Naive B cell (primary cell): ENCODE measurements at regions not wholly inside any gene's neighbourhood (a gene's known extent, or its start where the extent isn't known, plus 50 kb on each side); places are given as distances from the start of the nearest gene placed in this dataset.

Experiments
- ATAC-seq, 2 donors: fragments of 150-1000 bp; cut with Tn5 transposase; 2 replicates each; pipeline ENCODE4 v1.10.0; 2021; ENCODE audit warnings: low read depth in 2 of 2, mild to moderate bottlenecking in 2 of 2, moderate library complexity in 2 of 2
- DNase-seq: peaks from one replicate; pipeline ENCODE4 v3.0.0; 2022
- H3K27ac Mint-ChIP-seq, 6 donors: one replicate each; pipeline ENCODE4 v1.8.0; 2020 to 2022; ENCODE audit warnings: mild to moderate bottlenecking in 6 of 6, mixed read lengths in 6 of 6, moderate library complexity in 5 of 6, inconsistent platforms in 2 of 6
- H3K27me3 Mint-ChIP-seq, 3 donors: one replicate each; pipeline ENCODE4 v1.8.0; 2021 to 2022; ENCODE audit warnings: mixed read lengths in 3 of 3, mild to moderate bottlenecking in 1 of 3
- H3K36me3 Mint-ChIP-seq, 2 donors: one replicate each; pipeline ENCODE4 v1.8.0; 2020 to 2022; ENCODE audit warnings: mixed read lengths in 2 of 2, inconsistent platforms in 1 of 2, mild to moderate bottlenecking in 1 of 2
- H3K4me1 Mint-ChIP-seq, 3 donors: one replicate each; pipeline ENCODE4 v1.8.0; 2020 to 2022; ENCODE audit warnings: mixed read lengths in 3 of 3, inconsistent platforms in 1 of 3, mild to moderate bottlenecking in 1 of 3, moderate library complexity in 1 of 3
- H3K4me3 Mint-ChIP-seq, 8 donors: one replicate each; pipeline ENCODE4 v1.8.0; 2020 to 2022; ENCODE audit warnings: mild to moderate bottlenecking in 8 of 8, mixed read lengths in 8 of 8, moderate library complexity in 8 of 8, inconsistent platforms in 2 of 8
- H3K9me3 Mint-ChIP-seq, 7 donors: one replicate each; pipeline ENCODE4 v1.8.0; 2020 to 2022; ENCODE audit warnings: mixed read lengths in 7 of 7, mild to moderate bottlenecking in 5 of 7, inconsistent platforms in 2 of 7, moderate library complexity in 1 of 7

- H3K4me1 Mint-ChIP-seq, result no peaks in the 10 kb centered on the region
- H3K4me3 Mint-ChIP-seq, result no peak overlapping the region
- DNase-seq (no peak), ATAC-seq (no peak)
- H3K9me3 Mint-ChIP-seq, result peaks cover 0 to 5% (median 0%) of the 10 kb centered on the region in 7 donors
- H3K27me3 Mint-ChIP-seq, result no peaks in the 10 kb centered on the region
- no peaks in the 10 kb centered on the region for H3K36me3 Mint-ChIP-seq
- no peak overlapping the region for H3K27ac Mint-ChIP-seq
These were observed 488.0 kb upstream of the CTNND2 start for GRCh38 chr5:12392246-12392645.

- Mint-ChIP-seq H3K27ac (no peak overlapping the region), H3K27me3 (no peaks in the 10 kb centered on the region), H3K4me1 (no peaks in the 10 kb centered on the region), H3K4me3 (no peak overlapping the region), H3K9me3 (peaks cover 2 to 31% (median 10%) of the 10 kb centered on the region in 7 donors), H3K36me3 (no peaks in the 10 kb centered on the region)
- ATAC-seq (no peak), DNase-seq (no peak)
These were observed 480.8 kb upstream of the CTNND2 start for GRCh38 chr5:12385095-12385494.

- ATAC-seq (no peak), DNase-seq (no peak)
- H3K27me3 Mint-ChIP-seq, result no peaks in the 10 kb centered on the region
- no peak overlapping the region for H3K4me3 Mint-ChIP-seq
- no peaks in the 10 kb centered on the region for H3K36me3 Mint-ChIP-seq
- no peak overlapping the region for H3K27ac Mint-ChIP-seq
- no peaks in the 10 kb centered on the region for H3K4me1 Mint-ChIP-seq
- H3K9me3 Mint-ChIP-seq, result peaks cover 3 to 34% (median 11%) of the 10 kb centered on the region in 7 donors
These were observed 479.8 kb upstream of the CTNND2 start for GRCh38 chr5:12384005-12384404.

- Mint-ChIP-seq H3K36me3 (no peaks in the 10 kb centered on the region), H3K9me3 (peaks cover 0 to 4% (median 0%) of the 10 kb centered on the region in 7 donors), H3K4me1 (no peaks in the 10 kb centered on the region), H3K27me3 (no peaks in the 10 kb centered on the region), H3K27ac (no peak overlapping the region), H3K4me3 (no peak overlapping the region)
- DNase-seq (no peak), ATAC-seq (no peak)
These were observed 463.7 kb upstream of the CTNND2 start for GRCh38 chr5:12367973-12368372.

- no peaks in the 10 kb centered on the region for H3K36me3 Mint-ChIP-seq
- DNase-seq, result no peak
- peaks cover 0 to 26% (median 7%) of the 10 kb centered on the region in 7 donors for H3K9me3 Mint-ChIP-seq
- H3K27ac Mint-ChIP-seq, result no peak overlapping the region
- no peak overlapping the region for H3K4me3 Mint-ChIP-seq
- no peaks in the 10 kb centered on the region for H3K4me1 Mint-ChIP-seq
- ATAC-seq, result no peak
- no peaks in the 10 kb centered on the region for H3K27me3 Mint-ChIP-seq
These were observed 456.0 kb upstream of the CTNND2 start for GRCh38 chr5:12360218-12360617.

GRCh38 chr5:12358371-12359090 lies 454.3 kb upstream of the CTNND2 start:
- peaks cover 0 to 26% (median 9%) of the 10 kb centered on the region in 7 donors for H3K9me3 Mint-ChIP-seq
- H3K4me3 Mint-ChIP-seq, result no peak overlapping the region
- no peak for ATAC-seq
- no peak overlapping the region for H3K27ac Mint-ChIP-seq
- no peaks in the 10 kb centered on the region for H3K4me1 Mint-ChIP-seq
- no peaks in the 10 kb centered on the region for H3K27me3 Mint-ChIP-seq
- no peak for DNase-seq
- no peaks in the 10 kb centered on the region for H3K36me3 Mint-ChIP-seq

- H3K36me3 Mint-ChIP-seq, result no peaks in the 10 kb centered on the region
These were observed 453.4 kb upstream of the CTNND2 start for GRCh38 chr5:12357626-12358025.

GRCh38 chr5:12354686-12355085 lies 450.4 kb upstream of the CTNND2 start:
- DNase-seq (no peak), ATAC-seq (no peak)
- Mint-ChIP-seq H3K4me3 (no peak overlapping the region), H3K9me3 (peaks cover 2 to 22% (median 4%) of the 10 kb centered on the region in 7 donors), H3K27me3 (no peaks in the 10 kb centered on the region), H3K36me3 (no peaks in the 10 kb centered on the region), H3K27ac (no peak overlapping the region), H3K4me1 (no peaks in the 10 kb centered on the region)

More at GRCh38 chr5:12357626-12358025, 453.4 kb upstream of the CTNND2 start:
- no peak overlapping the region for H3K4me3 Mint-ChIP-seq
- DNase-seq (no peak), ATAC-seq (no peak)
- H3K9me3 Mint-ChIP-seq, result peaks cover 0 to 26% (median 7%) of the 10 kb centered on the region in 7 donors
- H3K27me3 Mint-ChIP-seq, result no peaks in the 10 kb centered on the region
- no peak overlapping the region for H3K27ac Mint-ChIP-seq
- H3K4me1 Mint-ChIP-seq, result no peaks in the 10 kb centered on the region

GRCh38 chr5:12343558-12343957 lies 439.3 kb upstream of the CTNND2 start:
- Mint-ChIP-seq H3K36me3 (no peaks in the 10 kb centered on the region), H3K27ac (no peak overlapping the region), H3K4me3 (no peak overlapping the region), H3K9me3 (peaks cover 0 to 7% (median 1%) of the 10 kb centered on the region in 7 donors), H3K4me1 (no peaks in the 10 kb centered on the region), H3K27me3 (no peaks in the 10 kb centered on the region)
- no peak for ATAC-seq
- DNase-seq, result no peak

- Mint-ChIP-seq H3K27ac (no peak overlapping the region), H3K4me1 (no peaks in the 10 kb centered on the region), H3K36me3 (no peaks in the 10 kb centered on the region), H3K4me3 (no peak overlapping the region), H3K9me3 (peaks cover 0 to 22% (median 4%) of the 10 kb centered on the region in 7 donors), H3K27me3 (no peaks in the 10 kb centered on the region)
- no peak for DNase-seq
- no peak for ATAC-seq
These were observed 431.7 kb upstream of the CTNND2 start for GRCh38 chr5:12335938-12336337.

- Mint-ChIP-seq H3K9me3 (peaks cover 4 to 13% (median 6%) of the 10 kb centered on the region in 7 donors), H3K36me3 (no peaks in the 10 kb centered on the region), H3K4me1 (no peaks in the 10 kb centered on the region)
These were observed 428.2 kb upstream of the CTNND2 start for GRCh38 chr5:12332480-12332879.

GRCh38 chr5:12330993-12331588 lies 426.8 kb upstream of the CTNND2 start:
- Mint-ChIP-seq H3K9me3 (peaks cover 4 to 14% (median 8%) of the 10 kb centered on the region in 7 donors), H3K36me3 (no peaks in the 10 kb centered on the region), H3K4me3 (no peak overlapping the region), H3K27me3 (no peaks in the 10 kb centered on the region), H3K4me1 (no peaks in the 10 kb centered on the region), H3K27ac (no peak overlapping the region)
- ATAC-seq (no peak), DNase-seq (no peak)

More at GRCh38 chr5:12332480-12332879, 428.2 kb upstream of the CTNND2 start:
- ATAC-seq (no peak), DNase-seq (no peak)
- no peak overlapping the region for H3K4me3 Mint-ChIP-seq
- H3K27ac Mint-ChIP-seq, result no peak overlapping the region
- no peaks in the 10 kb centered on the region for H3K27me3 Mint-ChIP-seq

- H3K4me3 Mint-ChIP-seq, result no peak overlapping the region
These were observed 426.1 kb upstream of the CTNND2 start for GRCh38 chr5:12330381-12330780.

GRCh38 chr5:12323637-12324229 lies 419.5 kb upstream of the CTNND2 start:
- no peak for ATAC-seq

More at GRCh38 chr5:12330381-12330780, 426.1 kb upstream of the CTNND2 start:
- DNase-seq (no peak), ATAC-seq (no peak)
- Mint-ChIP-seq H3K27ac (no peak overlapping the region), H3K27me3 (no peaks in the 10 kb centered on the region), H3K9me3 (peaks cover 4 to 11% (median 7%) of the 10 kb centered on the region in 7 donors), H3K36me3 (no peaks in the 10 kb centered on the region), H3K4me1 (no peaks in the 10 kb centered on the region)

More at GRCh38 chr5:12323637-12324229, 419.5 kb upstream of the CTNND2 start:
- no peak overlapping the region for H3K27ac Mint-ChIP-seq
- no peak overlapping the region for H3K4me3 Mint-ChIP-seq
- H3K27me3 Mint-ChIP-seq, result no peaks in the 10 kb centered on the region
- DNase-seq, result no peak
- H3K9me3 Mint-ChIP-seq, result peaks cover 0 to 18% (median 7%) of the 10 kb centered on the region in 7 donors
- no peaks in the 10 kb centered on the region for H3K4me1 Mint-ChIP-seq
- no peaks in the 10 kb centered on the region for H3K36me3 Mint-ChIP-seq
